NT2/D1 (cell line): ENCODE measurements at regions not wholly inside any gene's neighbourhood (a gene's known extent, or its start where the extent isn't known, plus 50 kb on each side); places are given as distances from the start of the nearest gene placed in this dataset.

Source experiments
- DNase-seq: peaks from one replicate; pipeline ENCODE4 v3.0.0-alpha.2; 2011; ENCODE audit warnings: low read depth, low spot score
- H3K27me3 ChIP-seq: 2 replicates; pipeline ENCODE4 v1.6.0; 2011; ENCODE audit warnings: mild to moderate bottlenecking; ENCODE audit not compliant: insufficient read length, insufficient read depth
- H3K36me3 ChIP-seq: 2 replicates; pipeline ENCODE4 v1.6.1; 2011; ENCODE audit warnings: mild to moderate bottlenecking, low read length, mixed read lengths; ENCODE audit not compliant: insufficient read depth, insufficient read length
- H3K4me1 ChIP-seq: 2 replicates; pipeline ENCODE4 v1.5.1; 2011; ENCODE audit not compliant: insufficient read depth, insufficient read length
- H3K4me3 ChIP-seq: 2 replicates; pipeline ENCODE4 v1.5.1; 2011; ENCODE audit warnings: low read depth; ENCODE audit not compliant: insufficient read length
- H3K9ac ChIP-seq: 2 replicates; pipeline ENCODE4 v1.6.0; 2011; ENCODE audit warnings: low read depth; ENCODE audit not compliant: insufficient read length
- H3K9me3 ChIP-seq: 2 replicates; pipeline ENCODE4 v1.5.1; 2011; ENCODE audit warnings: mild to moderate bottlenecking, low read length; ENCODE audit not compliant: insufficient read depth
- SUZ12 ChIP-seq: IDR thresholded peaks from 2 replicates; pipeline ENCODE4 v1.6.1; 2011; ENCODE audit not compliant: insufficient read length, insufficient read depth; ENCODE audit errors: extremely low read depth
- YY1 ChIP-seq: IDR thresholded peaks from 2 replicates; pipeline ENCODE4 v1.6.1; 2011; ENCODE audit not compliant: insufficient read length, insufficient read depth
- ZNF274 ChIP-seq: IDR thresholded peaks from 2 replicates; pipeline ENCODE4 v1.6.1; 2011; ENCODE audit warnings: mild to moderate bottlenecking, low read depth, low read length

- no peak for TF ChIP-seq YY1
- no peak for TF ChIP-seq SUZ12
- no peak for TF ChIP-seq ZNF274
- Histone ChIP-seq H3K9ac (no peak overlapping the region), H3K4me1 (no peaks in the 10 kb centered on the region), H3K27me3 (no peaks in the 10 kb centered on the region), H3K9me3 (no peaks in the 10 kb centered on the region), H3K36me3 (no peaks in the 10 kb centered on the region), H3K4me3 (no peak overlapping the region)
- DNase-seq: no peak
Measured at GRCh38 chrX:132270699-132271098, 51.5 kb upstream of the RAP2C start.

- TF ChIP-seq SUZ12: no peak
- TF ChIP-seq ZNF274: no peak
- TF ChIP-seq YY1: no peak
- Histone ChIP-seq H3K9me3 (no peaks in the 10 kb centered on the region), H3K4me3 (no peak overlapping the region)
Measured at GRCh38 chrX:132270021-132270420, 50.8 kb upstream of the RAP2C start.

More at GRCh38 chrX:132270021-132270420, 50.8 kb upstream of the RAP2C start:
- no peaks in the 10 kb centered on the region for H3K4me1 ChIP-seq
- no peaks in the 10 kb centered on the region for H3K27me3 ChIP-seq
- H3K36me3 ChIP-seq: no peaks in the 10 kb centered on the region
- DNase-seq: no peak
- no peak overlapping the region for H3K9ac ChIP-seq
